HG02870 (cell line): ENCODE measurements at regions not wholly inside any gene's neighbourhood (a gene's known extent, or its start where the extent isn't known, plus 50 kb on each side); places are given as distances from the start of the nearest gene placed in this dataset.
A peak's percentile ranks its signal among the peaks of the same experiment; 100 is the strongest.

Experiments
- ATAC-seq: cut with Tn5 transposase; IDR thresholded peaks from one replicate; pipeline ENCODE4 v1.9.1; 2021; ENCODE audit warnings: mild to moderate bottlenecking, moderate library complexity; ENCODE audit not compliant: unreplicated experiment

DNA sequence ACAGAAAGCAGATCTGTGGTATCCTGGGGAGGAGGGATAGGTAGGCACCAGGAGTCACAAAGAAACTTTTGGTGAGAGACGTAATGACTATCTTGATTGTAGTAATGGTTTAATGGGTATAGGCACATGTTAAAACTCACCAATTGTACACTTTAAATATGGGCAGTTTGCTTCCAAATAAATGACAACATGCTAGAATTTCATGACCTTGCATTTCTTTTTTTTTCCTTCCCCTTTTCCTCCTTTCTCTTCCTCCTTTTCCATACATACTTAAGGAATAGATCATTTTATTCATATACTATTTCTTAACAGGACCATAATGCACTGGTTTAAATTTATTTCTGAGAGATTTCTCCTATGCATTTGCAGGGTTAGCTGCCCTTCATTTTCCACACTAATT lies 341.8 kb downstream of the TMEM182 start:
- ATAC-seq = no peak

DNA sequence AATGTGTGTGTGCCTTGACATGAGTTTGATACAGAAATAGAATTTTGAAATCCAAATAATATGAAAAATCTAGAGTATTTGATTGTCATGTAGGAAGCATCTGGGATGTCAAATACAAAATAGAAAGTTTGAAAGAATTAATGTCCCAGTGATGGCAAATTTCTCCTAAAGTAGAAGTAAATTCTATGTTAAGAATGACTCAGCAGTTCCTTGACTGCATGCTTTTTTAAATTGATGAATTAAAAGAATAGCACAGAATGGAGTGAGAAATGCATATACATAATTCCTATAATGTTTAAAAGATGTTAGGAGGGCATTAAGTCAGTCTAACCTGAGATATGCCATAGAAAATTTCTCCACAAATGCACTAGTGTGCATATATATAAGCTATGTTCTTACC lies 357.5 kb downstream of the TMEM182 start:
- no peak for ATAC-seq

DNA sequence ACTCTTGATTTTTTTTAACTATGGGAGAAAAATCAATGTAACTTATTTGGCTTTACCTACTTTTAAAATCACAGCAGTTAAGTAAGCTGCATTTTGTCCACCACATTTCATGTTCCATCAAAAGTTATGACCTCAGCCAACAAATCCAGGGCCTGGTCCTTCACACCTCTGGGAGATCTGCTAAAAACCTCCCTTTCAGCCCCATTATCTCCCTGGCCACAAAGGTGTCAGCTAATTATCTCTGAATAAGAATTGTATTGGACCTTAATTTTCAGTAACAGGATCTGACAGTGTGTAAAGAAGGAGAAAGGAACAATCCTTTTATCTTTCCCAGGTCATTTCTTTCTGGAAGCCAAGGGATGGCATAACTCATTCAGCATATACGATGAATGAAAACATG lies 359.3 kb downstream of the TMEM182 start:
- ATAC-seq = no peak

GRCh38 chr2:103123516-103123915 lies 361.7 kb downstream of the TMEM182 start:
- no peak for ATAC-seq

- no peak for ATAC-seq
Observed at GRCh38 chr2:103130857-103131256, 369.0 kb downstream of the TMEM182 start.

- peak; percentile 59 for ATAC-seq
Observed at GRCh38 chr2:103132536-103133217, 370.8 kb downstream of the TMEM182 start.

GRCh38 chr2:103135679-103136078 lies 373.8 kb downstream of the TMEM182 start:
- ATAC-seq = no peak

DNA sequence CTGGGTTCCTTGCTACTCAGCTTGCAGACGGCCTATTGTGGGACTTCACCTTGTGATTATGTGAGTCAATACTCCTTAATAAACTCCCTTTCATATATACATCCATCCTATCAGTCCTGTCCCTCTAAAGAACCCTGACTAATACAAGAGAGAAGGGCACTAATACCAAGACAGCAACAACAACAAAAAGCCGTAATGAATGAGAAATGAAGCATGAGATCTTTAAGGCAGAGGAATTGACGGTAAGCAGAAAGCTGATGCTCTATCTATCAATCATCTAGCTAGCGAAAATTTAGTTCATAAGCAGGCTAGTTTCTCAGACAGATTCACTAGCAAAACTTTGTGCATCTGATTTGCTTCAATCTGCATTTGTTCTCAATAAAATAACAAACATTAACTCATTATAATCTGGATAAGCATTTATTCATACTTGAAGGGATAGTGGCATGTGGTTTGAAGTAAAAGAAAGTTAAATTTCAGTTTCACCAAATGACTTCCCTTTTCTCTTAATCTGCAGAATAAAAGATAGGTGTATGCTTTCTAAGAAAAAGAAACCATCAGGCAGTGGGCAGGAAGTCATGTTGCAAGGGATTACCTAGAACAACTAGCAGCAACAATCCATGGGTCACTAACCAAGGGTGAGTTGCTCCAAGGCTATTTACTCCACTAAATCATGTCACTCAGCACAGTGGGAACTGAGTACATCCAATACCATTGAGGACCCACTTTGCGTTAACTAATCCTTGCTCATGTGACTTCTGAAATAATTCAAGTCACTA lies 376.5 kb downstream of the TMEM182 start:
- no peak for ATAC-seq

DNA sequence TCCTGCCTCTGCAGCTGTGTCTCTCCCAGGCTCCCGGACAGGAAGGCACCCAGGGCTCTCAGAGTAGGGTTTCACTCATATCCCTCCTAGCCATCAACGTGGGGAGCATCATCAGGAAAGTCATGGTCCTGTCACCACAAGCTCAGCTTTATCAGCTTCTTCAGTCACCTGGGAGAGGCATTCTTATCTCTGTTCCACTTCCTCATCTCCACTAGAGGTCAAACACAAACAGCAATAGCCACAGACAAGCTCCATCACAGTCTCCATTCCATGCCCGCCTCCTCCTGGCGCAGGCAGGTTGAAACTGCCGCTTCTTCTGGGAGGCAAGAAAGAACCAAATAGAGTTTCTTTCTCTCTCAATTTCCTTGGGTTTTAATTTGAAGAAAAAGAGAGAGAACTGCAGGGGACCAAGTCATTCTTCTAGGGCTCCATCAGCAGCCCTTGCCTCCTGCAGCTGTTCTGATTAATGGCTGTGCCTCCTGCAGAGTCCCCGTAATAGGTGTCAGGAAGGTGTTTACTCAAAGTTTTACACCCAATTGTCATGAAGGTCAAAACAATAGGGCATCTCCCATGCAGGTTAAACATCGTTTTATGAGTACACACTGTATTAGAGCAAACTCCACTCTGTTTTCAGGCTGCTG lies 377.9 kb downstream of the TMEM182 start:
- ATAC-seq = no peak

DNA sequence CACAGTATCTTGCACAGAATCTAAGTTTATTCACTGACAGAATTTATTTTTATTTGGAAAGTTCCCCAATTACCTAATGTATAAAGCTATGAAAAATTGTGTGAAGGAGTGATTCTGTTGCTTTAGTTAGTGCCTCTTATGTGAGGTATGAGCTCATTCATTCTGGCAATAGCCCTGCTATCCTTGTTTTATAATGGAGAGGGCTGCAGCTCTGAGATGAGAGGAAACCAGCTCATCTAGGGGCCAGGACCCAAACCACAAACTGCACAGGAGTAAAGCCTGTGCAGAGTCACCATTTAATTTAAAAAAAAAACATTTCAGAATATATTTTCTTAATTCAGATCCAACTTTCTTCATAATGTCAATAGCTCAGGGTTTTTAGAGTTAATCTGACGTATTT lies 383.0 kb downstream of the TMEM182 start:
- ATAC-seq = no peak

DNA sequence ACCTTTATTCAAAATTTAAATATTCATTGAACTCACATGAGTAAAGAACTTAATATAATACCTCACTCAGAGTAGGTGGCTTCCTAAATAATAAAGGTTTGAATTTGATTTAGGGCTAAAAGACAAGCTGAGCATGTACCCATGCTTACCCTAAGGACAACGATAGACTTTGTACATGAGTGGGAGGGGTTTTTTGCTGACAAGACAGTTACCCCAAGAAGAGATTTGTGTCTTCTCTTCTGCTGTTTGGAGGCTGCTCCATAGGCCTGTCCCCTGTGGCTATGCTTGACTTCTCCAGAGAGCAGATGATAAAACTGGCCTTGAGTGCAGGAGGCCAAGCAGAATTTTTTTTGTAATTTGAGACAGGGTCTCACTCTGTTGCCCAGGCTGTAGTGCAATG lies 383.9 kb downstream of the TMEM182 start:
- no peak for ATAC-seq

DNA sequence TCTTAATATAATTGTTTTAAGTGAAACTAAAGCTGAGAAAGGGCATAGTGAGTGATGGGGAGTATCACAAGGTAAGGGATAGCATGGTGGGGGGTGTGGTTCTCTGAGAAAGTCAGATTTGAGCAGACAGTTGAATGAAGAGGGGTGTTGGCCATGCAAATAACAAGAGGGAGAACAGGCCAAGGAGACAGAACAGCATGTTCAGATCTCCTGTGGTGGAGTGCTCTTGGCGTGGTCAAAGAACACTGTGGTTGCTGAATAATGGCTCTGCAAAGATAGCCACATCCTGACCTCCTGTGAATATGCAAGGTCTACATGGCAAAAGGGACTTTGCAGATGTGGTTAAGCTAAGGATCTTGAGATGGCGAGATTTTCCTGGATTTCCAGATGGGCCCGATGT lies 389.2 kb downstream of the TMEM182 start:
- no peak for ATAC-seq

GRCh38 chr2:103152556-103152955 lies 390.7 kb downstream of the TMEM182 start:
- ATAC-seq = no peak

DNA sequence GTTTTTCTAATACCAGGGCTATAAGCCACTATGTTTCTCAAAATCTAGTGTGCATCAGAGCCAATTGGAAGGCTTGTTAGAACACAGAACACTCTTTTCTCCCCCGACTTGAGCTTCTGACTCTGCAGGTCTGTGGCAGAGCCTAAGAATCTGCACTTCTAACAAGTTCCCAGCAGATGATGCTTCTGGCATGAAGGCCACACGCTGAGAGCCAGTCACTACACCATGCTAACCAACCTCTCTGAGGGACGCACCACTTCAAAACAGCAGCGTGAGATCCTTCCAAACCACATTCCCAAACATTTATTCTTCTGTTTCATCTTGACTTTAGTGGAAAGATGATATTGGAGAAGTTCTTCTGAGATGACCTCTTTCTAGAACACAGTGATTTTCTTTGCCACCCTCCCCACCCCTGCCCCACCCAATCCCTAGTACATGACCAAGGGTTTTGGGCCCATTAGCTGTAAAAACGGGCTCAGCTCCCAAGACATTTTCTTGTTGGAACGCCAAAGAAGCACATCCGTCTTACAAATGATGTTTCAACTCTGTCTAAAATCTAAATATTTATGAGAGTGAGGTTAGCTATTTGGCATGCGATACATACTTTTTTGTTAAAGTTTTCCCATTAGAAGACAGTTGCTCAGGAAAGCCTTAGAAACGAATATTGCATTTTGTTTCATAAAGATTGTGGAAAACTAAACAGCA lies 391.9 kb downstream of the TMEM182 start:
- no peak for ATAC-seq

GRCh38 chr2:103155308-103155707 lies 393.5 kb downstream of the TMEM182 start:
- no peak for ATAC-seq

GRCh38 chr2:103159018-103159417 lies 397.2 kb downstream of the TMEM182 start:
- no peak for ATAC-seq

DNA sequence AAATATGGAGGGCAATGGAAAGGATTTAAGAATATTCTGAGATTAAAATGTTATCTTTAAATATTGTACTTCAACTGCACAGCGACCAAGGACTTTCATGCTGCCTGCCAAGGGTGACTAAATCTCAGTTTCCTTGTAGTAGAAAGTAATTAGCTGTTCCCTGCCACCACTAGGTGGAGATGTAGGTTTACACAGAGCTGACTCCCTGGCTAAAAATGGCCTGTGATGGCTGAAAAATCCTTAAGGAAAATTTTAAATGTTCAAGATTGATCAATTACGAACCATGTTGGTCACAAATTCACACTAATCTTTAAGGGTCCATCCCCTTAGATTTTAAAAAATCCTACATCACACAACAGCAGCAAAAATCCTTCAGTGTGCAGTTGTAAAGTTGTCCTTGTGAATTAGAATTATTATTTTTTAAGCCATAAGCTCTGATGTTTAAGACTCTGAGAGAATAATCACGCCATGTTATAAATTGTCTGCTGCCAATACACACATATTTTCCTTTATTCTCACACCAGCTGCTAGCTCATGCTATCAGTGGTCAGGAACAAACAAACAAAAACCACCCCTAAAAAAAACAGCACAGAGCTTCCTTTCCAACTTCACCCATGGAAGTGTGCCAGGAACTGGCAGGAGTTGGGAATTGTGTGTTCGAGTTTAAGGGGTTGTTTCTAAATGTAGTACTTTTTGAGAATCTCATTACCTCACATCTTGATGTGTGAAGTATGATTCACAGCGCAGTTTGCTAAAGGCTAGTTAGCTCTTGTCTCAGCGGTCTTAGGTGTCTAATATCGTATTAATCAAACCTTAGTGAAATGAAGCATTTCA lies 399.8 kb downstream of the TMEM182 start:
- ATAC-seq = peak; percentile 77

DNA sequence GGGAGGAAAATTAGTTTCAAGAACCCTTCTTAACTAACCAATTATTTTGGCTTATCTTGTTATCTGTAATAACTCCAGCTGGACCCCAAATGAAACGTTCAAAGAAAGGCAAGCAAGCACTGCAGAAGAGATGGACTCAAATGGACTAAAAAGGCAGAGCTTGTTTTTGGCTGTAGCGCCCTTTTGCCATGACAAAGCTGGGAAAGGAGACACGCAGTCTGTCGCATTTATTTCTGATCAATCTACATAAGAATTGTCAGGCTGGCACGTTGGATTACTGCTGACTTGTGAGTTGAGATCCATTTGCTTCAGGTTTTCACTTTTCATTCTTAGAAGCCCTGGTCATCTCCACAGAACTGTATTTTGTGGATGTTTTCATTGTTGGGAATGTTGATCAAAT lies 402.9 kb downstream of the TMEM182 start:
- no peak for ATAC-seq

DNA sequence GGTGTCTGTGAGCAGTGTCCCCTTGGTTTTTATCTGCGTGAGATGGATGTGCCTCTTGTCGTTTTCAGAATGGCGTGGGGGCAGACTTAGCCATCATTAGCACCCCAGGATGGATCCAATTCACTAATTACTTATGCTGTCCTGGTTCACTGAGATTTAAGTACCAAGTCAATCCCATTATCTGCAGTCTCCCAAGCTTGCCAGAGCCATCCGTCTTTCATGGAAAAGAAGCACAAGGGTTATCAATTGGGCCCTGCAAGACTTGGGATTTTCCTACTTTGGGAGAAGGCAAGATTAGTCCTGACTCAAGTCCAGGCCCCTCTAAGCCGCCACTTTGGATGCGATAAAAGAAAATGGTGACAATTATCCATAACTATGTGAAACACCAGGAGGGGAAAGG lies 404.0 kb downstream of the TMEM182 start:
- no peak for ATAC-seq

- no peak for ATAC-seq
Observed at GRCh38 chr2:103166456-103167324, 404.9 kb downstream of the TMEM182 start.
